Ishikawa (cell line): ENCODE measurements at regions not wholly inside any gene's neighbourhood (a gene's known extent, or its start where the extent isn't known, plus 50 kb on each side); places are given as distances from the start of the nearest gene placed in this dataset.

Experiments used
- CEBPB ChIP-seq: IDR thresholded peaks from 2 replicates; pipeline ENCODE4 v1.6.1; 2012
- CREB1 ChIP-seq: IDR thresholded peaks from 2 replicates; pipeline ENCODE4 v1.6.1; 2012; ENCODE audit warnings: low read depth
- EGR1 ChIP-seq: IDR thresholded peaks from 2 replicates; pipeline ENCODE4 v1.6.1; 2012
- EP300 ChIP-seq: IDR thresholded peaks from 2 replicates; pipeline ENCODE4 v1.6.1; 2012; ENCODE audit warnings: borderline replicate concordance
- FOXM1 ChIP-seq: IDR thresholded peaks from 2 replicates; pipeline ENCODE4 v1.6.1; 2012; ENCODE audit warnings: low read depth, borderline replicate concordance
- MAX ChIP-seq: IDR thresholded peaks from 2 replicates; pipeline ENCODE4 v1.6.1; 2012
- NFIC ChIP-seq: IDR thresholded peaks from 2 replicates; pipeline ENCODE4 v1.6.1; 2012
- RAD21 ChIP-seq: IDR thresholded peaks from 2 replicates; pipeline ENCODE4 v1.6.1; 2012; ENCODE audit warnings: low read depth
- TAF1 ChIP-seq: IDR thresholded peaks from 2 replicates; pipeline ENCODE4 v1.6.1; 2012; ENCODE audit warnings: low read depth, mild to moderate bottlenecking
- TCF12 ChIP-seq: IDR thresholded peaks from 2 replicates; pipeline ENCODE4 v1.6.1; 2012; ENCODE audit warnings: low read depth
- TEAD4 ChIP-seq: IDR thresholded peaks from 2 replicates; pipeline ENCODE4 v1.6.1; 2012
- YY1 ChIP-seq: IDR thresholded peaks from 2 replicates; pipeline ENCODE4 v1.6.1; 2012; ENCODE audit warnings: low read depth
- ZBTB7A ChIP-seq: IDR thresholded peaks from 2 replicates; pipeline ENCODE4 v1.6.1; 2012; ENCODE audit warnings: low read depth
- TF ChIP-seq, protein P1 (sequence below): IDR thresholded peaks from 2 replicates; pipeline ENCODE4 v1.6.1; 2012
- TF ChIP-seq, protein P2 (sequence below): IDR thresholded peaks from 2 replicates; pipeline ENCODE4 v1.6.1; 2012; ENCODE audit warnings: low read depth, mild to moderate bottlenecking

- TF ChIP-seq EP300 (no peak), NFIC (no peak), CEBPB (no peak), EGR1 (no peak), TEAD4 (no peak), TAF1 (no peak)
- TF ChIP-seq, protein P1, sequence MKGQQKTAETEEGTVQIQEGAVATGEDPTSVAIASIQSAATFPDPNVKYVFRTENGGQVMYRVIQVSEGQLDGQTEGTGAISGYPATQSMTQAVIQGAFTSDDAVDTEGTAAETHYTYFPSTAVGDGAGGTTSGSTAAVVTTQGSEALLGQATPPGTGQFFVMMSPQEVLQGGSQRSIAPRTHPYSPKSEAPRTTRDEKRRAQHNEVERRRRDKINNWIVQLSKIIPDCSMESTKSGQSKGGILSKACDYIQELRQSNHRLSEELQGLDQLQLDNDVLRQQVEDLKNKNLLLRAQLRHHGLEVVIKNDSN, result no peak
Measured at GRCh38 chr10:56593120-56593519, 232.1 kb upstream of the ZWINT start.

GRCh38 chr10:56586461-56586891, 225.4 kb upstream of the ZWINT start:
- TF ChIP-seq MAX (no peak), TEAD4 (no peak), NFIC (no peak), CEBPB (no peak), CREB1 (no peak)
- TF ChIP-seq, protein P2, sequence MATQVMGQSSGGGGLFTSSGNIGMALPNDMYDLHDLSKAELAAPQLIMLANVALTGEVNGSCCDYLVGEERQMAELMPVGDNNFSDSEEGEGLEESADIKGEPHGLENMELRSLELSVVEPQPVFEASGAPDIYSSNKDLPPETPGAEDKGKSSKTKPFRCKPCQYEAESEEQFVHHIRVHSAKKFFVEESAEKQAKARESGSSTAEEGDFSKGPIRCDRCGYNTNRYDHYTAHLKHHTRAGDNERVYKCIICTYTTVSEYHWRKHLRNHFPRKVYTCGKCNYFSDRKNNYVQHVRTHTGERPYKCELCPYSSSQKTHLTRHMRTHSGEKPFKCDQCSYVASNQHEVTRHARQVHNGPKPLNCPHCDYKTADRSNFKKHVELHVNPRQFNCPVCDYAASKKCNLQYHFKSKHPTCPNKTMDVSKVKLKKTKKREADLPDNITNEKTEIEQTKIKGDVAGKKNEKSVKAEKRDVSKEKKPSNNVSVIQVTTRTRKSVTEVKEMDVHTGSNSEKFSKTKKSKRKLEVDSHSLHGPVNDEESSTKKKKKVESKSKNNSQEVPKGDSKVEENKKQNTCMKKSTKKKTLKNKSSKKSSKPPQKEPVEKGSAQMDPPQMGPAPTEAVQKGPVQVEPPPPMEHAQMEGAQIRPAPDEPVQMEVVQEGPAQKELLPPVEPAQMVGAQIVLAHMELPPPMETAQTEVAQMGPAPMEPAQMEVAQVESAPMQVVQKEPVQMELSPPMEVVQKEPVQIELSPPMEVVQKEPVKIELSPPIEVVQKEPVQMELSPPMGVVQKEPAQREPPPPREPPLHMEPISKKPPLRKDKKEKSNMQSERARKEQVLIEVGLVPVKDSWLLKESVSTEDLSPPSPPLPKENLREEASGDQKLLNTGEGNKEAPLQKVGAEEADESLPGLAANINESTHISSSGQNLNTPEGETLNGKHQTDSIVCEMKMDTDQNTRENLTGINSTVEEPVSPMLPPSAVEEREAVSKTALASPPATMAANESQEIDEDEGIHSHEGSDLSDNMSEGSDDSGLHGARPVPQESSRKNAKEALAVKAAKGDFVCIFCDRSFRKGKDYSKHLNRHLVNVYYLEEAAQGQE, result no peak

- TF ChIP-seq NFIC (no peak), RAD21 (no peak), TAF1 (no peak), MAX (no peak), CEBPB (no peak)
- TF ChIP-seq, protein P1, result no peak
Measured at GRCh38 chr10:56585447-56586171, 224.6 kb upstream of the ZWINT start.

GRCh38 chr10:56583316-56583715, 222.3 kb upstream of the ZWINT start:
- TF ChIP-seq CREB1 (no peak), FOXM1 (no peak), EGR1 (no peak)
- TF ChIP-seq, protein P1, result no peak

- no peak for TF ChIP-seq YY1
- no peak for TF ChIP-seq RAD21
- TF ChIP-seq CREB1, result no peak
- no peak for TF ChIP-seq TEAD4
- no peak for TF ChIP-seq TAF1
- TF ChIP-seq, protein P2, result no peak
- no peak for TF ChIP-seq ZBTB7A
- TF ChIP-seq, protein P1, result no peak
- TF ChIP-seq EGR1, result no peak
- no peak for TF ChIP-seq NFIC
- TF ChIP-seq TCF12, result no peak
- no peak for TF ChIP-seq EP300
- no peak for TF ChIP-seq CEBPB
- TF ChIP-seq MAX, result no peak
- no peak for TF ChIP-seq FOXM1
Measured at GRCh38 chr10:56567580-56567979, 206.5 kb upstream of the ZWINT start.

GRCh38 chr10:56561336-56561735, 200.3 kb upstream of the ZWINT start:
- no peak for TF ChIP-seq TAF1
- TF ChIP-seq, protein P2, result no peak
- no peak for TF ChIP-seq YY1
- no peak for TF ChIP-seq CEBPB
- TF ChIP-seq ZBTB7A, result no peak
- TF ChIP-seq, protein P1, result no peak
- no peak for TF ChIP-seq CREB1
- TF ChIP-seq TCF12, result no peak
- no peak for TF ChIP-seq EGR1
- no peak for TF ChIP-seq EP300
- TF ChIP-seq TEAD4, result no peak
- TF ChIP-seq MAX, result no peak
- TF ChIP-seq FOXM1, result no peak
- no peak for TF ChIP-seq NFIC
- no peak for TF ChIP-seq RAD21
